HepG2 (cell line): ENCODE measurements at regions not wholly inside any gene's neighbourhood (a gene's known extent, or its start where the extent isn't known, plus 50 kb on each side); places are given as distances from the start of the nearest gene placed in this dataset.

Experiments used
- ATAC-seq: fragments of 200-7000 bp; cut with Tn5 transposase; 3 replicates; pipeline ENCODE4 v1.9.1; 2020; ENCODE audit warnings: mild to moderate bottlenecking, moderate library complexity
- BruUV-seq: library from RNA; stranded (reverse); fragments of 400-500 nt; replicated peaks from 2 replicates; lab custom pipeline; 2021; lab: Mats Ljungman, UMichigan
- CTCF ChIA-PET: fragments of 300-600 bp; formaldehyde crosslinking; extraction: SDS; loops from one replicate; lab custom pipeline; 2021; ENCODE audit warnings: low total read pairs, inconsistent platforms, low intra/inter-chr PET ratio; lab: Yijun Ruan, JAX
- POLR2A ChIA-PET: fragments of 350-600 bp; sonication (Branson Sonifier 250); formaldehyde crosslinking; loops from one replicate; lab custom pipeline; 2020; ENCODE audit warnings: antibody characterized with exemption, inconsistent platforms; lab: Yijun Ruan, JAX
- DNase-seq: peaks from one replicate; pipeline ENCODE4 v3.0.0-alpha.2; 2015; ENCODE audit warnings: low spot score
- FAIRE-seq: peaks from 3 replicates; lab custom pipeline; 2011; peaks lifted over from hg19 to GRCh38; lab: Jason Lieb, UNC
- H2AFZ ChIP-seq: one replicate; pipeline ENCODE4 v1.6.1; 2011; ENCODE audit warnings: low read length, inconsistent platforms
- H3K27ac ChIP-seq: fragments of 300-600 bp; 3 replicates; pipeline ENCODE4 v1.8.0; 2011; ENCODE audit warnings: mixed run types, mild to moderate bottlenecking, mixed read lengths, low read length, inconsistent platforms; ENCODE audit not compliant: insufficient read depth; ENCODE audit errors: extremely low read length
- H3K27me3 ChIP-seq, 2 experiments: fragments of 200-600 bp in 1 of 2; 2 replicates in 1 of 2; 3 replicates in 1 of 2; pipeline versions ENCODE4 v1.6.0 to v1.8.0; 2011; ENCODE audit warnings: low read length in 2 of 2, mild to moderate bottlenecking in 2 of 2, moderate library complexity in 2 of 2, inconsistent platforms in 1 of 2; ENCODE audit not compliant: insufficient read depth in 2 of 2, control insufficient read depth in 1 of 2
- H3K36me3 ChIP-seq, 2 experiments: fragments of 200-600 bp in 1 of 2; replicated peaks in 1 of 2; 2 replicates in 1 of 2; 3 replicates in 1 of 2; pipeline versions ENCODE4 v1.5.1 to v1.8.0; 2011; ENCODE audit warnings: low read length in 2 of 2, inconsistent platforms in 1 of 2; ENCODE audit not compliant: insufficient read depth in 2 of 2, control insufficient read depth in 1 of 2
- H3K4me1 ChIP-seq: 2 replicates; pipeline ENCODE4 v1.5.1; 2012; ENCODE audit warnings: low read length, inconsistent platforms; ENCODE audit not compliant: insufficient read depth
- H3K4me2 ChIP-seq: 2 replicates; pipeline ENCODE4 v1.6.0; 2011; ENCODE audit warnings: low read depth, low read length, inconsistent platforms
- H3K4me3 ChIP-seq, 3 experiments: fragments of 200-600 bp in 1 of 3; sonication (generic), shearing (Covaris generic) in 1 of 3; replicated peaks in 1 of 3; 2 replicates each; pipeline ENCODE4 v1.5.1; 2011 to 2016; ENCODE audit warnings: low read length in 3 of 3, inconsistent platforms in 2 of 3, low read depth in 2 of 3, mild to moderate bottlenecking in 2 of 3, control low read depth in 1 of 3, mixed read lengths in 1 of 3; ENCODE audit not compliant: insufficient read depth in 1 of 3
- H3K79me2 ChIP-seq: one replicate; pipeline ENCODE4 v1.6.1; 2011; ENCODE audit warnings: low read length, inconsistent platforms; ENCODE audit not compliant: insufficient read depth
- H3K9ac ChIP-seq: 2 replicates; pipeline ENCODE4 v1.6.0; 2011; ENCODE audit warnings: mild to moderate bottlenecking, low read depth, low read length, inconsistent platforms; ENCODE audit not compliant: insufficient read depth
- H3K9me3 ChIP-seq: 2 replicates; pipeline ENCODE4 v1.5.1; 2012; ENCODE audit warnings: mild to moderate bottlenecking, low read length
- H4K20me1 ChIP-seq: 2 replicates; pipeline ENCODE4 v1.6.0; 2011; ENCODE audit warnings: inconsistent platforms, mild to moderate bottlenecking, low read length, moderate library complexity; ENCODE audit not compliant: insufficient read depth
- DMAP1 ChIP-seq: IDR thresholded peaks from 2 replicates; pipeline ENCODE4 v1.6.1; 2016
- E2F2 ChIP-seq: sonication (generic); formaldehyde crosslinking; IDR thresholded peaks from 2 replicates; pipeline ENCODE4 v1.4.0; 2020; ENCODE audit warnings: missing genetic modification reagents, borderline replicate concordance
- FUBP1 ChIP-seq: sonication (generic); formaldehyde crosslinking; IDR thresholded peaks from 2 replicates; pipeline ENCODE4 v1.5.1; 2020; ENCODE audit warnings: missing genetic modification reagents, mild to moderate bottlenecking, borderline replicate concordance
- GFI1 ChIP-seq: sonication (generic); formaldehyde crosslinking; IDR thresholded peaks from 2 replicates; pipeline ENCODE4 v1.5.0; 2020; ENCODE audit warnings: missing genetic modification reagents, mild to moderate bottlenecking, borderline replicate concordance
- JUN ChIP-seq: sonication (generic); formaldehyde crosslinking; IDR thresholded peaks from 2 replicates; pipeline ENCODE4 v1.4.0; 2020; ENCODE audit warnings: mild to moderate bottlenecking, missing genetic modification reagents
- NFRKB ChIP-seq: fragments of 450-650 bp; IDR thresholded peaks from 2 replicates; pipeline ENCODE4 v1.6.1; 2017
- NRL ChIP-seq: sonication (generic); formaldehyde crosslinking; IDR thresholded peaks from 2 replicates; pipeline ENCODE4 v1.5.0; 2020; ENCODE audit warnings: missing genetic modification reagents, mild to moderate bottlenecking, moderate library complexity, borderline replicate concordance
- RNF219 ChIP-seq: sonication (generic); formaldehyde crosslinking; IDR thresholded peaks from 2 replicates; pipeline ENCODE4 v1.5.0; 2020; ENCODE audit warnings: mild to moderate bottlenecking, missing genetic modification reagents
- SALL1 ChIP-seq: sonication (generic); formaldehyde crosslinking; IDR thresholded peaks from 2 replicates; pipeline ENCODE4 v1.8.0; 2022; ENCODE audit warnings: mild to moderate bottlenecking, missing genetic modification reagents
- SNRNP70 ChIP-seq: fragments of 200-400 bp; formaldehyde crosslinking; IDR thresholded peaks from 2 replicates; pipeline ENCODE4 v1.6.1; 2017; ENCODE audit warnings: mild to moderate bottlenecking, low read depth, low read length, moderate library complexity
- ZNF263 ChIP-seq: sonication (generic); formaldehyde crosslinking; IDR thresholded peaks from 2 replicates; pipeline ENCODE4 v1.4.0; 2020; ENCODE audit warnings: missing genetic modification reagents
- ZXDC ChIP-seq: sonication (generic); formaldehyde crosslinking; IDR thresholded peaks from 2 replicates; pipeline ENCODE4 v1.5.0; 2020; ENCODE audit warnings: mild to moderate bottlenecking, missing genetic modification reagents
- WGBS: methylation state at CpG from one replicate; pipeline ENCODE4 v1.1.6; 2017; ENCODE audit warnings: low lambda C conversion rate; 5-methylcytosine and 5-hydroxymethylcytosine counted together
- in situ Hi-C: cut with HindIII; loops from 2 replicates; pipeline ENCODE4 v1.10.0; 2017; ENCODE audit warnings: low pct_unique_long_range_greater_than_20kb; ENCODE audit not compliant: extremely low pct_ligation_motif_present
- intact Hi-C: fragments of 100-400 bp; cut with micrococcal nuclease; formaldehyde crosslinking; loops from one replicate; pipeline ENCODE4 v1.10.0; 2022; ENCODE audit not compliant: unreplicated experiment

- no peak overlapping the region for H3K27ac ChIP-seq
- in situ Hi-C loops (no loop called here), intact Hi-C loops (no loop called here)
- H3K9me3 ChIP-seq: no peaks in the 10 kb centered on the region
- no peak overlapping the region for H3K4me2 ChIP-seq
- no peak for FAIRE-seq
- DNase-seq: no peak
- no peak for ATAC-seq
- H3K27me3 ChIP-seq: no peaks in the 10 kb centered on the region
- H3K4me3 ChIP-seq: no peak overlapping the region
- H2AFZ ChIP-seq: no peak overlapping the region
- TF ChIP-seq JUN (CRISPR knock-in tag) (no peak), NFRKB (no peak), SALL1 (CRISPR knock-in tag) (no peak), E2F2 (no peak), GFI1 (CRISPR knock-in tag) (no peak), NRL (CRISPR knock-in tag) (no peak), SNRNP70 (no peak), ZXDC (CRISPR knock-in tag) (no peak), ZNF263 (no peak), RNF219 (CRISPR knock-in tag) (no peak), FUBP1 (CRISPR knock-in tag) (no peak), DMAP1 (CRISPR knock-in tag) (no peak)
- ChIA-PET POLR2A (no interaction called here), CTCF (no interaction called here)
- H4K20me1 ChIP-seq: no peaks in the 10 kb centered on the region
- H3K79me2 ChIP-seq: no peaks in the 10 kb centered on the region
- H3K36me3 ChIP-seq: no peaks in the 10 kb centered on the region
- WGBS: 24% methylated on average over 5 of the region's 5 CpGs
- no TSS peak for BruUV-seq
- no peaks in the 10 kb centered on the region for H3K4me1 ChIP-seq
- no peak overlapping the region for H3K9ac ChIP-seq
Measured at GRCh38 chr11:95444309-95445241, 213.6 kb upstream of the SESN3 start.
